ENCODE measurements at regions not wholly inside any gene's neighbourhood (a gene's known extent, or its start where the extent isn't known, plus 50 kb on each side); places are given as distances from the start of the nearest gene placed in this dataset.
"Not testable (repeated sequence)": the region's sequence is repeated elsewhere in the genome, so short reads cannot be mapped to it uniquely, and the experiment has no call there.

DNA sequence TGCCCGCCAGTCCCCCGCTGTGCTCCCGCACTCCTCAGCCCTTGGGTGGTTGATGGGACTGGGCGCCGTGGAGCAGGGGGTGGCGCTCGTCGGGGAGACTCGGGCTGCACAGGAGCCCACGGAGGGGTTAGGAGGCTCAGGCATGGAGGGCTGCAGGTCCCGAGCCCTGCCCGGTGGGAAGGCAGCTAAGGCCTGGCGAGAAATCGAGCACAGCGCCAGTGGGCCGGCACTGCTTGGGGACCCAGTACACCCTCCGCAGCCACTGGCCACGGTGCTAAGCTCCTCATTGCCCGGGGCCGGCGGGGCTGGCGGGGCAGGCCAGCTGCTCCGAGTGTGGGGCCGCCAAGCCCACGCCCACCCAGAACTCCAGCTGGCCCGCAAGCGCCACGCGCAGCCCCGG, 1496.5 kb upstream of the LRRTM3 start:
- DNase-seq: not testable (repeated sequence)

GRCh38 chr10:65430979-65431378, 1494.9 kb upstream of the LRRTM3 start:
- no peak for DNase-seq

DNA sequence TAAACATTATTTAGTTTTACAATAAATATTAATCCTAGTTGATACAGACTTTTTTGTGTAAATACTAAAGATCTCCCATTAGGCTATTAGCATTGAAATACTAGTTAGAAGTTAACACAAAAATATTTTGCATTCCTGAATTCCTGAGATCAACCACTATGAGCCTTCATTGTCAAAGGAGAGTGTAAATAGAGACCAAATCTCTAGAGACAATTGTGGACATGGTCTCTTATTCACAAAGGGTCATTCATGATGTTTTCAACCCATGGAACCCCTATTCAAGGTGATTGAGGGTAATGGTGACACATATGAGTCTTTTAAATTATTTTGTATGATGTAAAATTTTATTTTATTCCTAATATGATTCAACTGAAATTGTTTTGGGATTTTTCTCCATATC, 1454.8 kb upstream of the LRRTM3 start:
- DNase-seq: no peak

- no peak for DNase-seq
Observed at GRCh38 chr10:65482848-65483247, 1443.0 kb upstream of the LRRTM3 start.

DNA sequence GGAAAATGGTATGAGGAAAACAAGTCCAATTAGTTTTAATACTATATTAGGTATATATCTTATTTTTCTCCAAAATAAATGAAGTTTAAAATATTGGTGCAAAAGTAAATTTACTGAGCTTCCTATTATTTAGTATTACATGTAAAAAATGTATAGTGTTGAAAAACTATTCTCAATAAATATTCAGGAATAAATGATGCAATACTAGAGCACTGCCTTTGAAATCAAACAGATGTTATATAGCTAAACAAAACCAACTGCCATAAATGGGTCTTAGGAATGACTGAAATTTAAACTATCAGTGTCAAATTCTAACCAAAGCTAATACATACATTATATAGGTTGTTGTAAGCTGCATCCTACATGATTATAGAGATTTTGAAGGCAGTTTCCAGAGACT, 1434.0 kb upstream of the LRRTM3 start:
- no peak for DNase-seq

GRCh38 chr10:65496541-65496940, 1429.3 kb upstream of the LRRTM3 start:
- DNase-seq: no peak

GRCh38 chr10:65497837-65498236, 1428.0 kb upstream of the LRRTM3 start:
- DNase-seq: no peak

DNA sequence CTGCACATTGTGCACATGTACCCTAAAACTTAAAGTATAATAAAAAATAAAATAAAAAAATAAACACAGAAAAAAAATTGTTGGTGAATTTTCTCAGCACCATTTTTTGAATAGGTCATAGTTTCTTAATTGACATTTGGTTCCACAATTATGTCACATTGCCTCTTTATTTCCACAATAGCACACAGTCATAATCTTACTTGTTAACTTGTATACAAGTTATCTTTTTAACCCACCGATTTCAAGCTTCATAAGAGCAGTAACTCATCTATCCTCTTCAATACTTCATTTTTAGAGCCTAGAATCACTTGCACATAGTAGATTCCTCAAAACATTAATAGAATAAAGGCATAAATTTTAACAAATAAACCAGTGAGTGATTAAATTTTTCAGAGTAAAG, 1425.1 kb upstream of the LRRTM3 start:
- DNase-seq: no peak

- no peak for DNase-seq
Observed at GRCh38 chr10:65501259-65501658, 1424.6 kb upstream of the LRRTM3 start.

DNA sequence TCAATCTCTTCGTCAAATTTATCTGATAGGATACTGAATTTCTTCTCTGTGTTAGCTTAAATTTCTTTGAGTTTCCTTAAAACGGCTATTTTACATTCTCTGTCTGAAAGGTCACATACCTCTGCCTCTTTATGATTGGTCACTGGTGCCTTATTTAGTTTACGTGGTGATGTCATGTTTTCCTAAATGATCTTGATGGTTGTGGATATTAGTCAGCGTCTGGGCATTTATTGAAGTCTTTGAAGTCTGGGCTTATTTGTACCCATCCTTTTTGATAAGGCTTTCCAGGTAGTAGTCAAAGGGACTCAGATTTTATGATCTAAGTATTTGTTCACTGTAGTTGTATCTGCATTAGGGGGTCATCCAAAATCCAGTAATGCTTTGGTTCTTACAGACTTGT, 1407.5 kb upstream of the LRRTM3 start:
- DNase-seq: no peak

DNA sequence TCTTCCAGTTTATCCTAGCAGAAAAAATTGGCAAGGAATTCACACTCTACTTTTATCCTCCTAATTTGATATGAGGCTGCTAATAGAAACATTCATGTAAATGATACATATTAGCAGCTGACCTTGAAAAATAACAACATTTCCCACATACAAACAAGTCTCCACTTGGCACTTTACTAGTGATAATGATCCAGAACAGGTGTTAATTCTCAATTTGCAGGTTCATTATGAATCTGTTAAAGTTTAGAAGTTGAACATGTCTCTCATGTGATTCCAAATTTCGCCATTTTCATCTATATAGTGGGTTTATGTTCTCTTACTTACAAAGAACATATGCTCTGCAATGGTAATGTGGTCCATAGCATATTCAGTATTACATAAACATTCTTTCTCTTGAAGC, 1396.8 kb upstream of the LRRTM3 start:
- no peak for DNase-seq

- DNase-seq: no peak
Observed at GRCh38 chr10:65531545-65531944, 1394.3 kb upstream of the LRRTM3 start.

DNA sequence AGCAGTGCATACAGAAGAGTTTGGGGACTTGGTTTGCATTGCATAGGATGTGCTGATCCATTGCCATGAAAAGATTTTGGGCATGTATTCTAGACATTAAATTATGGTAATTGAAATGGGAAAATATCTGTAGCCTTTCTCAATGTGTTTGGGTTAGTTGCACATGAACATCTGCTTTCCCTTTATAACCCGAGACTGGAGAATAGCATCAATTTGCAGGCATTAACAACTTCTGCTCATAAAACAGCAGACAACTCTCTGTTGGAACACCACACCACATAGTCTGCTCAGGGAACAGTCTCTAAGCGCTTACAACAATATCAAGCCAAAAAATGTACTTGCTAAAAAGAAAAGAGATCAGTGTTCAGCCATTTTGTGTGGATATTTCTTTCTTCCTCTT, 1391.1 kb upstream of the LRRTM3 start:
- DNase-seq: no peak

DNA sequence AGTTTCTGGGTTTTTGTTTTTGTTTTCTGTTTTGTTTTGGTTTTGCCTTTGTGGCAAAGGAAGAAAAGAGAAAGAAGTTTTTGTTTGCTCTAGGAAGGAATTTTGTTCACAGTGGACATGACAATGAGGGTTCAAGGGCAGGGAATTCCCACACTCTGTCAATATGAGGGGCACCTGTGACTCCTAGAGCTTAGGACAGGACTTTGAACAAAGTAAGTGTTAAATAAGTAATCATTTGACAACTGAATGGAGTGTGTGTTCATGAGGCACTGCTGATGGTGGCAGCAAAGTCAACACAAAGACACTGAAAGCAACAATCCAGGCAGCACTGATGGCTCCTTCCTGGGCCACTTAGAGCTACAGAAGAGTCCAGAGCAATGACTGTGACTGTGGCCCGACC, 1381.1 kb upstream of the LRRTM3 start:
- no peak for DNase-seq

DNA sequence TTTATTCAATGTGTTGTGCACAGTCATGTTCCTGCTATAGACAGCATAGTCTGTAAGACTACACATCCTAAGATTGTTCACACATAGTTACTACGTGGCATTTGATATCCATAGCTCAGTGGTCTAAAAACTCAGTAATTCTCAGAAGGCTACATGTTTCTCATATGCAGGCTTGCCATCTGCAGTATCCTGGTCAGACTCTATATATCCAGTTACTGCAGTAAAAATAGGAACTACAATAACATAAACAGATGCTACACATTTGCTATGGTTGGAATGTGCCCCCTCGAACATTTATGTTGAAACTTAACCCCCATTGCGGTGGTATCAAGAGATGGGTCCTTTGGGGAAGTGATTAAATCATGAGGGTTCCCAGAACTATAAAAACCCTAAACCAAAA, 1377.8 kb upstream of the LRRTM3 start:
- DNase-seq: no peak

DNA sequence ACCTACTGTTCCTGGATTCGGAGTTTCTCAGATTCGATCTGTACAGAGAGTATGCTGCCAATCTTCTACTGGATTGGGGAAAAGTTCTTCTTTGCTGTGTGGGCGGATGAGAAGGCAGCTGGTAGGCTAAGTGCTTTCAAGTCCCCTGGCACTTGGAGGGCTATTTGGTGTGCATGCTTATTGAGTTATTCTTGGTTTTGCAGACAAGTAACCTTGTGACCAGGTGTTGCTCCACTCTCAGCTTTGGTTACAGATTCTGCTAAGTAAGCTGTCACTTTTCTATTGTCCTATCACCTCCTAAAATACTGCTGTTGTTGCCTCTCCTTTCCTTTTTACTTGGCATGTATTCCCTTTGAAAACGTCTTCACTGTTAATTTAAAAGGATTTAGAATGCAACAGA, 1375.1 kb upstream of the LRRTM3 start:
- DNase-seq: no peak

- no peak for DNase-seq
Observed at GRCh38 chr10:65555192-65555591, 1370.6 kb upstream of the LRRTM3 start.

DNA sequence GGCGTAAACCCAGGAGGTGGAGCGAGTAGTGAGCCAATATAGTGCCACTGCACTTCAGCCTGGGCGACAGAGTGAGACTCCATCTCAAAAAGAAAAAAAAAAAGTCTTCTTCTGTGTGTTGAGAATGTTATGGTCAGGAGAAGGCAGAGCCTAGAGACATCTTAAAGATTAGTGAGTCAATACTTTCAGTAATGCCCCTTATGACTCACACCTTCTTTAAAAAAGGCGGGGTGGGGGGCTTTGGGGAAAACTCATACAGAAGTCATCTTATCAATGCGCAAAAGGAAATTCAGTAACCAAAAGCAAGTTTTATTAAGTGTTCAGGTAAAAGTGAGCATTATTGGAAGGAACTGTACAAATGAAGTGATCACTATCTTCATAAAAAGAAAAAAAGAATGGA, 1369.8 kb upstream of the LRRTM3 start:
- DNase-seq: no peak

GRCh38 chr10:65559369-65559768, 1366.5 kb upstream of the LRRTM3 start:
- no peak for DNase-seq

- DNase-seq: no peak
Observed at GRCh38 chr10:65565246-65565645, 1360.6 kb upstream of the LRRTM3 start.

- no peak for DNase-seq
Observed at GRCh38 chr10:65566906-65567305, 1358.9 kb upstream of the LRRTM3 start.

- DNase-seq: peak; percentile 18
Observed at GRCh38 chr10:65570143-65571010, 1355.5 kb upstream of the LRRTM3 start.

DNA sequence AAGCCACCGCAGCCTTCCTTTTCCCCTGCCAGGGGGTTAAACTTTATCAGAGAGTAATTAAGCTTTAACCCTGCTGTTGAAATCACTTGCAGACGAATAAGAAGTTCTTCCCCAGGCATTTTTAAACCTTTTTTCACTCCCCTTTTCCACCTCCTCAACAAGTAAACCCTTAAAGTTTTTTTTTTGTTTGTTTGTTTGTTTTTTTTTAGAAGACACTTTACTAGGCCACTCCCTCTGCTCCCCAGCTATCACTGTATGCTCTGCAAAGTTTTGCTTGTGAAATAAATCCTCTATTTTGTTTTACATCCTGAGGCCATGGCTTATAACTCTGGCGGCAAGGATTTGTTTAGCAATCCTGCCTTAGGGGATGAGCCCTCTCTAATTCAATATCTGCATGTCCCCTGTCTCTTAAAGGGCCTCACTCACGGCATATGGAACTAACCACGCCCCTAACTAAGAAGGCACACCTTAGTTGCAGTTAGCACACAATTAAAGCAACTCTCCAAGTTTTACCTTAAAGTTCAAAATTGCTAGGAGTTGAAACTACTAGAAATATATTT, 1354.7 kb upstream of the LRRTM3 start:
- DNase-seq: no peak

- no peak for DNase-seq
Observed at GRCh38 chr10:65581426-65582026, 1344.3 kb upstream of the LRRTM3 start.

Measured in NCI-H226 (cell line).